Activated CD8-positive, alpha-beta T cell treated with anti-CD3 and anti-CD28 coated beads, Interleukin-2, amount 10 ng/mL, durations not matched to agents 7 days and 5 days (primary cell): ENCODE measurements at regions not wholly inside any gene's neighbourhood (a gene's known extent, or its start where the extent isn't known, plus 50 kb on each side); places are given as distances from the start of the nearest gene placed in this dataset.
"Not testable (repeated sequence)": the region's sequence is repeated elsewhere in the genome, so short reads cannot be mapped to it uniquely, and the experiment has no call there.

ENCODE experiments used
- ATAC-seq: fragments of 150-1000 bp; cut with Tn5 transposase; one replicate; pipeline ENCODE4 v1.10.0; 2021; ENCODE audit warnings: moderate library complexity
- CTCF ChIA-PET: fragments of 350-600 bp; sonication (Branson Sonifier 250); formaldehyde crosslinking; loops from one replicate; lab custom pipeline; 2021; ENCODE audit warnings: antibody characterized with exemption; lab: Charles Lee
- POLR2A ChIA-PET: fragments of 350-600 bp; sonication (Branson Sonifier 250); formaldehyde crosslinking; loops from one replicate; lab custom pipeline; 2021; ENCODE audit warnings: antibody characterized with exemption; lab: Charles Lee
- DNase-seq: peaks from one replicate; pipeline ENCODE4 v3.0.0-alpha.2; 2020
- H3K27ac Mint-ChIP-seq: one replicate; pipeline ENCODE4 v1.8.0; 2021; ENCODE audit warnings: mild to moderate bottlenecking, mixed read lengths
- H3K27me3 Mint-ChIP-seq: one replicate; pipeline ENCODE4 v1.8.0; 2021; ENCODE audit warnings: low read depth, mixed read lengths
- H3K36me3 Mint-ChIP-seq: one replicate; pipeline ENCODE4 v1.8.0; 2021; ENCODE audit warnings: low read depth, mixed read lengths
- H3K4me1 Mint-ChIP-seq: one replicate; pipeline ENCODE4 v1.8.0; 2021; ENCODE audit warnings: low read depth, mixed read lengths
- H3K4me3 Mint-ChIP-seq: one replicate; pipeline ENCODE4 v1.8.0; 2021; ENCODE audit warnings: mild to moderate bottlenecking, mixed read lengths
- H3K9me3 Mint-ChIP-seq: one replicate; pipeline ENCODE4 v1.8.0; 2022; ENCODE audit warnings: mixed read lengths; ENCODE audit not compliant: insufficient read depth

GRCh38 chr7:64469673-64470072, 93.2 kb downstream of the ZNF680 start:
- Mint-ChIP-seq H3K27me3 (no peaks in the 10 kb centered on the region), H3K36me3 (no peaks in the 10 kb centered on the region), H3K9me3 (peaks cover 44% of the 10 kb centered on the region), H3K4me3 (no peak overlapping the region), H3K4me1 (no peaks in the 10 kb centered on the region), H3K27ac (no peak overlapping the region)
- DNase-seq (no peak), ATAC-seq (no peak)
- CTCF ChIA-PET, result no interaction called here
- POLR2A ChIA-PET, result no interaction called here

- ATAC-seq, result no peak
- no peak overlapping the region for H3K4me3 Mint-ChIP-seq
- H3K9me3 Mint-ChIP-seq, result peaks cover 45% of the 10 kb centered on the region
- no peak overlapping the region for H3K27ac Mint-ChIP-seq
- no peak for DNase-seq
- ChIA-PET POLR2A (no interaction called here), CTCF (no interaction called here)
- H3K36me3 Mint-ChIP-seq, result no peaks in the 10 kb centered on the region
- no peaks in the 10 kb centered on the region for H3K4me1 Mint-ChIP-seq
- H3K27me3 Mint-ChIP-seq, result no peaks in the 10 kb centered on the region
Observed at GRCh38 chr7:64465551-64465950, 97.3 kb downstream of the ZNF680 start.

- Mint-ChIP-seq H3K9me3 (peaks cover 29% of the 10 kb centered on the region), H3K36me3 (no peaks in the 10 kb centered on the region), H3K4me3 (no peak overlapping the region), H3K4me1 (no peaks in the 10 kb centered on the region), H3K27ac (no peak overlapping the region), H3K27me3 (no peaks in the 10 kb centered on the region)
- DNase-seq, result peak; percentile 20
- ChIA-PET POLR2A (no interaction called here), CTCF (no interaction called here)
- peak; percentile 49 for ATAC-seq
Observed at GRCh38 chr7:64463636-64464375, 99.1 kb downstream of the ZNF680 start.

- H3K36me3 Mint-ChIP-seq, CTCF ChIA-PET, POLR2A ChIA-PET, H3K4me3 Mint-ChIP-seq, H3K4me1 Mint-ChIP-seq, DNase-seq, H3K27ac Mint-ChIP-seq, H3K27me3 Mint-ChIP-seq, ATAC-seq: not testable (repeated sequence)
- peaks cover 22% of the 10 kb centered on the region for H3K9me3 Mint-ChIP-seq
Observed at GRCh38 chr7:64459858-64460257, 103.0 kb downstream of the ZNF680 start.

GRCh38 chr7:64433590-64433989, 119.8 kb downstream of the ZNF736 start:
- ChIA-PET POLR2A (no interaction called here), CTCF (no interaction called here)

GRCh38 chr7:64431838-64432237, 118.1 kb downstream of the ZNF736 start:
- DNase-seq (no peak), ATAC-seq (no peak)
- Mint-ChIP-seq H3K27ac (no peak overlapping the region), H3K36me3 (no peaks in the 10 kb centered on the region), H3K4me1 (no peaks in the 10 kb centered on the region), H3K27me3 (no peaks in the 10 kb centered on the region), H3K9me3 (peaks cover 20% of the 10 kb centered on the region), H3K4me3 (no peak overlapping the region)
- ChIA-PET POLR2A (no interaction called here), CTCF (no interaction called here)

More at GRCh38 chr7:64433590-64433989, 119.8 kb downstream of the ZNF736 start:
- Mint-ChIP-seq H3K4me1 (no peaks in the 10 kb centered on the region), H3K9me3 (peaks cover 16% of the 10 kb centered on the region), H3K27me3 (no peaks in the 10 kb centered on the region), H3K27ac (no peak overlapping the region), H3K4me3 (no peak overlapping the region), H3K36me3 (no peaks in the 10 kb centered on the region)
- no peak for ATAC-seq
- DNase-seq, result no peak

- DNase-seq (no peak), ATAC-seq (no peak)
- Mint-ChIP-seq H3K36me3 (no peaks in the 10 kb centered on the region), H3K4me3 (no peak overlapping the region), H3K4me1 (no peaks in the 10 kb centered on the region), H3K27ac (no peak overlapping the region), H3K9me3 (peaks cover 27% of the 10 kb centered on the region), H3K27me3 (no peaks in the 10 kb centered on the region)
- CTCF ChIA-PET, result no interaction called here
- POLR2A ChIA-PET, result no interaction called here
Observed at GRCh38 chr7:64429232-64429631, 115.5 kb downstream of the ZNF736 start.

GRCh38 chr7:64425436-64425835, 111.7 kb downstream of the ZNF736 start:
- POLR2A ChIA-PET, H3K4me1 Mint-ChIP-seq, H3K36me3 Mint-ChIP-seq, H3K27me3 Mint-ChIP-seq, CTCF ChIA-PET, H3K27ac Mint-ChIP-seq, DNase-seq, ATAC-seq, H3K4me3 Mint-ChIP-seq: not testable (repeated sequence)
- peaks cover 27% of the 10 kb centered on the region for H3K9me3 Mint-ChIP-seq

GRCh38 chr7:64407148-64407547, 93.4 kb downstream of the ZNF736 start:
- ATAC-seq (no peak), DNase-seq (no peak)
- H3K4me3 Mint-ChIP-seq, result no peak overlapping the region
- H3K27ac Mint-ChIP-seq, result no peak overlapping the region
- ChIA-PET POLR2A (interaction anchor here (0.6 kb wide), 1 partner anchor 154 kb away, joined by 3 read pairs; no protein-coding TSS in a partner anchor), CTCF (no interaction called here)
- H3K9me3 Mint-ChIP-seq, result peaks cover 28% of the 10 kb centered on the region
- no peaks in the 10 kb centered on the region for H3K36me3 Mint-ChIP-seq
- H3K4me1 Mint-ChIP-seq, result no peaks in the 10 kb centered on the region
- no peaks in the 10 kb centered on the region for H3K27me3 Mint-ChIP-seq
